ENCODE measurements at regions not wholly inside any gene's neighbourhood (a gene's known extent, or its start where the extent isn't known, plus 50 kb on each side); places are given as distances from the start of the nearest gene placed in this dataset.

GRCh38 chr5:175170899-175171298, 273.1 kb downstream of the DRD1 start:
- ATAC-seq, result no peak
- TF ChIP-seq POLR2A (IDR thresholded peaks at IDR 0.05) (no peak), CTCF (IDR thresholded peaks at IDR 0.05) (no peak)
- Histone ChIP-seq H3K27ac (no peak overlapping the region), H3K36me3 (no peaks in the 10 kb centered on the region), H3K4me1 (no peaks in the 10 kb centered on the region), H3K9me3 (no peaks in the 10 kb centered on the region), H3K27me3 (peaks cover 0 to 5% (median 0%) of the 10 kb centered on the region in 9 donors), H3K4me3 (no peak overlapping the region)
- DNase-seq, result no peak
- 82 to 94% (median 85%) methylated on average over 1 of the region's 1 CpG for WGBS, 4 donors
- intact Hi-C loops (cut with DNase I), result no loop called here

GRCh38 chr5:175168882-175169507, 275.0 kb downstream of the DRD1 start:
- WGBS, 4 donors, result 77 to 87% (median 83%) methylated on average over 8 of the region's 8 CpGs
- Histone ChIP-seq H3K4me3 (no peak overlapping the region), H3K4me1 (no peaks in the 10 kb centered on the region), H3K27ac (no peak overlapping the region), H3K9me3 (no peaks in the 10 kb centered on the region), H3K36me3 (no peaks in the 10 kb centered on the region), H3K27me3 (peaks cover 0 to 10% (median 0%) of the 10 kb centered on the region in 9 donors)
- TF ChIP-seq POLR2A (IDR thresholded peaks at IDR 0.05) (no peak), CTCF (IDR thresholded peaks at IDR 0.05) (no peak)
- intact Hi-C loops (cut with DNase I), result no loop called here
- DNase-seq (no peak), ATAC-seq (no peak)

DNA sequence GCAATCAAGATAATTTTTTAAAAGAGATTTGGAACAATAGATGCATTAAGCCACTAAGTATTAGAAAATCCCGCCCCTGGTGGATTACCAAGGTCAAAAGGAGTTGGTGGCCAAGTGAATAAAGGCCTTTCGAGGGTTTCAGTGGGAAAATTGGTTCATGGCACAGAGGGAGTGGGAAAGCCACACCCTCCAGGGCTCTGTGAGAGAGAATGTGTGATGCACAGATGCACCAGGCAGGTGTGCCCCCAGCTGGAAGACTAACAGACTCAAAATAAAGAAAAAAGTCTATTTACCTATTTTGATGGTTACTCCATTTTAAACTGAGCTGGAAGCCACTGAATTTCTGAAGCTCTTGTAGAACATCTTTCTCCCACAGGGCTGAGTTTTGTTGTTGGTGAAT, 278.0 kb downstream of the DRD1 start:
- no peak overlapping the region for H3K27ac ChIP-seq
- intact Hi-C loops (cut with DNase I), result no loop called here
- no peaks in the 10 kb centered on the region for H3K36me3 ChIP-seq
- no peak for DNase-seq
- peaks cover 0 to 20% (median 0%) of the 10 kb centered on the region in 9 donors for H3K27me3 ChIP-seq
- TF ChIP-seq POLR2A (IDR thresholded peaks at IDR 0.05), result no peak
- TF ChIP-seq CTCF (IDR thresholded peaks at IDR 0.05), result no peak
- WGBS, 4 donors, result 60 to 68% (median 66%) methylated on average over 2 of the region's 2 CpGs
- H3K9me3 ChIP-seq, result no peaks in the 10 kb centered on the region
- H3K4me3 ChIP-seq, result no peak overlapping the region
- no peaks in the 10 kb centered on the region for H3K4me1 ChIP-seq
- ATAC-seq, result no peak

GRCh38 chr5:175163586-175164275, 280.3 kb downstream of the DRD1 start:
- ATAC-seq, result no peak
- TF ChIP-seq CTCF (IDR thresholded peaks at IDR 0.05) (no peak), POLR2A (IDR thresholded peaks at IDR 0.05) (no peak)
- H3K27me3 ChIP-seq, result peaks cover 0 to 20% (median 0%) of the 10 kb centered on the region in 9 donors
- H3K9me3 ChIP-seq, result no peaks in the 10 kb centered on the region
- no peaks in the 10 kb centered on the region for H3K4me1 ChIP-seq
- DNase-seq, result no peak
- 58 to 62% (median 60%) methylated on average over 10 of the region's 10 CpGs for WGBS, 4 donors
- no peak overlapping the region for H3K27ac ChIP-seq
- no peak overlapping the region for H3K4me3 ChIP-seq
- H3K36me3 ChIP-seq, result no peaks in the 10 kb centered on the region
- intact Hi-C loops (cut with DNase I), result no loop called here

Data from heart left ventricle (tissue), 16 donors.